Activated CD4-positive, alpha-beta T cell treated with anti-CD3 and anti-CD28 coated beads, Interleukin-2, Interleukin-4, amounts not matched to agents 100 ng/mL and 50 ng/mL, durations not matched to agents 16 hours and 8 hours (primary cell): ENCODE measurements at regions not wholly inside any gene's neighbourhood (a gene's known extent, or its start where the extent isn't known, plus 50 kb on each side); places are given as distances from the start of the nearest gene placed in this dataset.

Experiments
- DNase-seq: peaks from one replicate; pipeline ENCODE4 v3.0.0-alpha.2; 2020; ENCODE audit warnings: low spot score

DNA sequence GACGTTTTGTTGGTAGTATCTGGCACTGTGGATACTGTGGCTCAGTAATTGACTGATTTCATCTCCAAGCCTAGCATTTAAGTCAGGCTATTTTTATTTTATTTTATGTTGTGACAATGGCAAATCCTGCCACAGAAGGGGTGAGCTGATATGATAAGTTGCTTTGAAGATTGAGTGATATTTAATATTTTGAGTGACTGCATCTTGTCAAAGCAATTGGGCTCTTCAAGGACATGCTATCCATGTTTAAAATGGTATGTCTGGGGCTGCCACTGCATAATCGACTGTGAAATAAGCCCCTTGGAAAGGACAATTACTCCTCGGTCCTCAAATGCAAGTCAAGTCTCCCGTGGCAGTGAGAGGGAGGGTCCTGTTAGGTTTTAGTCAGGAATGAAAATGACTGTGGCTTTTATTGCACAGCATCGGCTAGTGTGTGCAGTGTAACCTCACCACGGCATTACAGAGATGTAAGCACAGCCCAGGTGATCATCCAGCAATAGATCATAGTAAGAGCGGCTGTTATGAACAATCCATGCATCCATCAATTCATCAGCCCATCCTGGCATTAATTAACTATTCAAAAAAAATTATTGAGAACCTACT lies 178.2 kb downstream of the GBA3 start:
- no peak for DNase-seq

DNA sequence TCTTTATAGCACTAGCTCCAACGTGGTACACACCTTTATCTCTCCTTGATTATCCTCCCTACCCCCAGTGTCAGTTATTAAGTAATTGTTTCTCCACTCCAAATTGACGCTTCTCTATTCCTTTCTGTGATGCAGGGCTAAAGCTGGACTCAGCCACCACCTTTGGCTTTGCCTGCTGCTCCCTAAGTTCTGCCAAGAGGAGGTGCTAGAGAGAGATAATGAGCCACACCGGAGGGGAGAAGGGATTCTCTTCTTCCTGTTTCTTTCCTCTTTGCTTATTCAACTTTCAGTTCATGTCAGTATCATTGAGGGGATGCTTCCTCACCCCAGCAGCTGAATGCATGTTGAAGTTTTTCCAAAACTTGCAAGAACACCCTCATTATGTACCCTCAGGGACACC lies 176.5 kb downstream of the GBA3 start:
- DNase-seq: no peak
